ENCODE measurements at regions not wholly inside any gene's neighbourhood (a gene's known extent, or its start where the extent isn't known, plus 50 kb on each side); places are given as distances from the start of the nearest gene placed in this dataset.

DNA sequence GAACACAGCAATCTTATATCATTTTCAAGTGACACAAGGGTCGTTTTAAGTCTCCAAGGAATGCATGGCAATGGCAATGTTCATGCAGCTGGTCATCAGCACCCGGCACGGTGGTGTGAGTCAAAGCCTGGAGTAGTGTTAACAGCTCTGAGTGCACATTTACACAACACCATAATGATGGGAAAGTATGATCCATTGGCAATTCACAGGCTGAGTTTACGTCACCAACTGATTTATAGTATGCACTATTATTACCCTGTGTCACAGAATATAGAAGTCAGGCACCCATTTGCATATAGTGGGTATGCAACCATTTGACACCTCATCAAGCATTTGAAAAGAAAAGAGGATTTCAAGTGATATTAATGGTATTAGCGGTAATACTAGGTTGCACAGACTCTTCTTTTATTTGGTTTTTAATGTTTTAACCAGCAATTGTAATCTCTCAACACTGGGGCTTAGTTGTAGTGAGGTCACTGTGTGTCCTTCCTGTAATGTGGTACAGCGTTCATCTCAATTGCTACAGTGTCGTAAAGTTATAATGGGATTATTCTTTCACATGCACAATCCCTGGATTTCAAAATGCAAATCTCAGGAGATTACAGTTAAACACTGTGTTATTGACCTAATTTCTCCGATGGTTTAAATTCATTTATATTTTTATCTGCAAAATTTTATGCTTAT is 113.8 kb downstream of the C3orf38 start:
- H4K12ac ChIP-seq (ENCODE audit: low read depth, low read length): no peak overlapping the region
- no CpG with 5 or more reads among the region's 8 CpGs for WGBS (ENCODE audit: extremely low coverage, insufficient coverage, insufficient read length)
- H2AK5ac ChIP-seq (ENCODE audit: low read length): no peak overlapping the region
- H3K4me2 ChIP-seq (ENCODE audit: low read length): no peak overlapping the region
- no peak overlapping the region for H3K18ac ChIP-seq (ENCODE audit: low read length)
- no peak overlapping the region for H3K23ac ChIP-seq (ENCODE audit: low read length)
- no peaks in the 10 kb centered on the region for H3K4me1 ChIP-seq (ENCODE audit: control insufficient read depth in 1 of 2, insufficient read depth in 2 of 2, low read length in 2 of 2)
- no peaks in the 10 kb centered on the region for H3K79me1 ChIP-seq (ENCODE audit: low read length)
- H2BK5ac ChIP-seq (ENCODE audit: low read depth, low read length, poor library complexity): no peak overlapping the region
- DNase-seq: no peak
- no peak overlapping the region for H4K8ac ChIP-seq (ENCODE audit: low read depth, low read length)
- no peak overlapping the region for H2BK12ac ChIP-seq (ENCODE audit: low read length)
- H3K36me3 ChIP-seq (ENCODE audit: control insufficient read depth in 1 of 2, insufficient read depth in 2 of 2, low read length in 2 of 2): no peaks in the 10 kb centered on the region
- H3K27ac ChIP-seq (ENCODE audit: low read depth, low read length): no peak overlapping the region
- H3K9ac ChIP-seq (ENCODE audit: low read length): no peak overlapping the region
- H2AFZ ChIP-seq (ENCODE audit: insufficient read depth, low read length, poor library complexity): no peak overlapping the region
- H2BK120ac ChIP-seq (ENCODE audit: insufficient read depth, low read length, poor library complexity): no peak overlapping the region
- no peaks in the 10 kb centered on the region for H3K79me2 ChIP-seq (ENCODE audit: control insufficient read depth, insufficient read depth, low read length, poor library complexity)
- H3K14ac ChIP-seq (ENCODE audit: low read length): no peak overlapping the region
- no peaks in the 10 kb centered on the region for H3K9me3 ChIP-seq (ENCODE audit: insufficient read depth, low read depth, low read length)
- no peak overlapping the region for H3K4me3 ChIP-seq (ENCODE audit: low read depth, low read length)
- H4K91ac ChIP-seq (ENCODE audit: low read depth, low read length): no peak overlapping the region
- H3K27me3 ChIP-seq (ENCODE audit: insufficient read depth, low read length): no peaks in the 10 kb centered on the region
- H3K4ac ChIP-seq (ENCODE audit: low read depth, low read length): no peak overlapping the region

DNA sequence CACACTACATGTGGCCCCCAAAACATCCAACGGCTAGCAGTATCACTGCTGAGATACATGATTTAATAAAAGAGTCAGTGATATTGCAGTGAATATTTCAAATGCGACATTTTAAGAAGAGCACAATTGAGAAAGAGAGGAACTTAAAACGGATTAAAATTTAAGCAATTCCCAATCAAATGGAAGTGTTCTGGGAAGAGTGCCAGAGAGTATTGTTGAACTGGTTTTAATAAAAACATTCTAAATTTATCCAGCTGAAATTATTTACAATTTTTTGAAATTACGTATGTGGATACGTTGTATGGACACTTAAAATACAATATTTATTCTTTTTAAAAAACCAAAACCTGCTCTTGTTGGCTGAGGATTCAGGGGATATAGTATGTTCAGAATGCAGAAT is 117.7 kb downstream of the C3orf38 start:
- Histone ChIP-seq H3K4me3 (ENCODE audit: low read depth, low read length) (no peak overlapping the region), H3K9ac (ENCODE audit: low read length) (no peak overlapping the region), H3K4me2 (ENCODE audit: low read length) (no peak overlapping the region), H3K14ac (ENCODE audit: low read length) (no peak overlapping the region), H2AK5ac (ENCODE audit: low read length) (no peak overlapping the region), H3K23ac (ENCODE audit: low read length) (no peak overlapping the region), H3K79me1 (ENCODE audit: low read length) (no peaks in the 10 kb centered on the region), H3K79me2 (ENCODE audit: control insufficient read depth, insufficient read depth, low read length, poor library complexity) (no peaks in the 10 kb centered on the region), H3K4me1 (ENCODE audit: control insufficient read depth in 1 of 2, insufficient read depth in 2 of 2, low read length in 2 of 2) (no peaks in the 10 kb centered on the region), H3K9me3 (ENCODE audit: insufficient read depth, low read depth, low read length) (no peaks in the 10 kb centered on the region), H4K12ac (ENCODE audit: low read depth, low read length) (no peak overlapping the region), H2BK12ac (ENCODE audit: low read length) (no peak overlapping the region), H3K27me3 (ENCODE audit: insufficient read depth, low read length) (no peaks in the 10 kb centered on the region), H3K36me3 (ENCODE audit: control insufficient read depth in 1 of 2, insufficient read depth in 2 of 2, low read length in 2 of 2) (no peaks in the 10 kb centered on the region), H2BK5ac (ENCODE audit: low read depth, low read length, poor library complexity) (no peak overlapping the region), H4K8ac (ENCODE audit: low read depth, low read length) (no peak overlapping the region), H2AFZ (ENCODE audit: insufficient read depth, low read length, poor library complexity) (no peak overlapping the region), H3K18ac (ENCODE audit: low read length) (no peak overlapping the region), H4K91ac (ENCODE audit: low read depth, low read length) (no peak overlapping the region), H3K27ac (ENCODE audit: low read depth, low read length) (no peak overlapping the region), H3K4ac (ENCODE audit: low read depth, low read length) (no peak overlapping the region), H2BK120ac (ENCODE audit: insufficient read depth, low read length, poor library complexity) (no peak overlapping the region)
- WGBS (ENCODE audit: extremely low coverage, insufficient coverage, insufficient read length): no CpG with 5 or more reads among the region's 5 CpGs
- no peak for DNase-seq

DNA sequence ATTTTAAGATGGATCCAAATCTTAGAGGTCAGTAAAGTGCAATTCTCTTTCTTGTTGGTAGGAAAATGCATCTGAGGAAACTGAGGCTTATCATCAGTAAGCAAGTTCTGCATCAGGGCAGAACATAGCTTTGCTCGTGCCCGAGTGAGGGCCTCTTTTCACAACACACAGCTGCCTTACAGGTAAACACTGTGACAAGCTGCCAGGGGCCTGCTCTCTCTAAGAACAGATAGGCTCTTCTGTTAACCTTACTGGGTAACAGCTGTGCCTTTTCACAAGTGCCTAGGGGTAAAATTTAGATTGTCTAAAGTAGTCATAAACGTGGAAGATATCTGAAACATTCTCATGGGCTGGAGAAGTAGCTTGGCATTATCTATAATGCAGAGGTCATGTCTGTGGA is 118.1 kb downstream of the C3orf38 start:
- Histone ChIP-seq H2AFZ (ENCODE audit: insufficient read depth, low read length, poor library complexity) (no peak overlapping the region), H4K91ac (ENCODE audit: low read depth, low read length) (no peak overlapping the region), H3K27ac (ENCODE audit: low read depth, low read length) (no peak overlapping the region), H2BK120ac (ENCODE audit: insufficient read depth, low read length, poor library complexity) (no peak overlapping the region), H4K8ac (ENCODE audit: low read depth, low read length) (no peak overlapping the region), H2BK5ac (ENCODE audit: low read depth, low read length, poor library complexity) (no peak overlapping the region), H3K79me2 (ENCODE audit: control insufficient read depth, insufficient read depth, low read length, poor library complexity) (no peaks in the 10 kb centered on the region), H3K9me3 (ENCODE audit: insufficient read depth, low read depth, low read length) (no peaks in the 10 kb centered on the region), H3K4me1 (ENCODE audit: control insufficient read depth in 1 of 2, insufficient read depth in 2 of 2, low read length in 2 of 2) (no peaks in the 10 kb centered on the region), H4K12ac (ENCODE audit: low read depth, low read length) (no peak overlapping the region), H3K9ac (ENCODE audit: low read length) (no peak overlapping the region), H3K36me3 (ENCODE audit: control insufficient read depth in 1 of 2, insufficient read depth in 2 of 2, low read length in 2 of 2) (no peaks in the 10 kb centered on the region), H3K14ac (ENCODE audit: low read length) (no peak overlapping the region), H2AK5ac (ENCODE audit: low read length) (no peak overlapping the region), H2BK12ac (ENCODE audit: low read length) (no peak overlapping the region), H3K4me3 (ENCODE audit: low read depth, low read length) (no peak overlapping the region), H3K18ac (ENCODE audit: low read length) (no peak overlapping the region), H3K23ac (ENCODE audit: low read length) (no peak overlapping the region), H3K4ac (ENCODE audit: low read depth, low read length) (no peak overlapping the region), H3K27me3 (ENCODE audit: insufficient read depth, low read length) (no peaks in the 10 kb centered on the region), H3K4me2 (ENCODE audit: low read length) (no peak overlapping the region), H3K79me1 (ENCODE audit: low read length) (no peaks in the 10 kb centered on the region)
- no CpG with 5 or more reads among the region's 3 CpGs for WGBS (ENCODE audit: extremely low coverage, insufficient coverage, insufficient read length)
- no peak for DNase-seq

DNA sequence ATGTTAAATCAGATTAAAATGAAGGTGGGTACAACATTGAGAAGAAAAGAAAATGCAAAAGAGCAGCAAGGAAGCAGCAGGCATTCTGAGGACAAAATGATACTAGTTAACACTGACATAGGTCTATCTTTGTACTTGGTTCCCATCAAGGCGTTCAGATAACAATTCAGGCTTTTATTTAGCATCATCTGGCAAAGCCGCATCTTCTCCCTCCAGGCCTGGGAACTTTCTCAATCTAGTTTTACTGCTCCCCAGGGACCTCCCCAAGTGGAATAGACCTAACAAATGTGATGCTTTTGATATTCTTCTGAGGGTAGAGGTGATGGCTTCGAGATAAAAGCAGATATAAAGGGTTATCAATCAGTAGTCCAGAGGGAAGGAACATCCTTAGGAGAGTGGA is 130.6 kb downstream of the C3orf38 start:
- no peak overlapping the region for H3K18ac ChIP-seq (ENCODE audit: low read length)
- H3K4me1 ChIP-seq (ENCODE audit: control insufficient read depth in 1 of 2, insufficient read depth in 2 of 2, low read length in 2 of 2): peaks cover 4 to 6% of the 10 kb centered on the region in 2 experiments
- no peaks in the 10 kb centered on the region for H3K79me2 ChIP-seq (ENCODE audit: control insufficient read depth, insufficient read depth, low read length, poor library complexity)
- no peak overlapping the region for H2AK5ac ChIP-seq (ENCODE audit: low read length)
- no peak overlapping the region for H4K91ac ChIP-seq (ENCODE audit: low read depth, low read length)
- H3K9me3 ChIP-seq (ENCODE audit: insufficient read depth, low read depth, low read length): no peaks in the 10 kb centered on the region
- DNase-seq: no peak
- no peaks in the 10 kb centered on the region for H3K27me3 ChIP-seq (ENCODE audit: insufficient read depth, low read length)
- H2AFZ ChIP-seq (ENCODE audit: insufficient read depth, low read length, poor library complexity): no peak overlapping the region
- WGBS (ENCODE audit: extremely low coverage, insufficient coverage, insufficient read length): no CpG with 5 or more reads among the region's 3 CpGs
- H3K36me3 ChIP-seq (ENCODE audit: control insufficient read depth in 1 of 2, insufficient read depth in 2 of 2, low read length in 2 of 2): no peaks in the 10 kb centered on the region
- no peak overlapping the region for H4K12ac ChIP-seq (ENCODE audit: low read depth, low read length)
- H2BK120ac ChIP-seq (ENCODE audit: insufficient read depth, low read length, poor library complexity): no peak overlapping the region
- H3K4ac ChIP-seq (ENCODE audit: low read depth, low read length): no peak overlapping the region
- no peak overlapping the region for H2BK5ac ChIP-seq (ENCODE audit: low read depth, low read length, poor library complexity)
- no peak overlapping the region for H3K14ac ChIP-seq (ENCODE audit: low read length)
- H3K27ac ChIP-seq (ENCODE audit: low read depth, low read length): no peak overlapping the region
- no peak overlapping the region for H3K23ac ChIP-seq (ENCODE audit: low read length)
- H2BK12ac ChIP-seq (ENCODE audit: low read length): no peak overlapping the region
- no peaks in the 10 kb centered on the region for H3K79me1 ChIP-seq (ENCODE audit: low read length)
- H3K9ac ChIP-seq (ENCODE audit: low read length): no peak overlapping the region
- no peak overlapping the region for H3K4me3 ChIP-seq (ENCODE audit: low read depth, low read length)
- no peak overlapping the region for H4K8ac ChIP-seq (ENCODE audit: low read depth, low read length)
- no peak overlapping the region for H3K4me2 ChIP-seq (ENCODE audit: low read length)

Measured in trophoblast cell (in vitro differentiated cells and primary cell).